Liver (tissue), 7 donors: ENCODE measurements at regions not wholly inside any gene's neighbourhood (a gene's known extent, or its start where the extent isn't known, plus 50 kb on each side); places are given as distances from the start of the nearest gene placed in this dataset.

Experiments used
- DNase-seq: peaks from one replicate; pipeline ENCODE4 v3.0.0-alpha.2; 2017; ENCODE audit warnings: low spot score
- H3K27ac ChIP-seq, 2 donors: one replicate each; pipeline ENCODE4 v1.7.0; 2013; ENCODE audit warnings: inconsistent platforms in 2 of 2, low read length in 2 of 2, control low read depth in 1 of 2, low read depth in 1 of 2, mild to moderate bottlenecking in 1 of 2
- H3K27me3 ChIP-seq, 4 donors: one replicate each; pipeline versions ENCODE4 v1.6.1 to v1.7.0; 2013; ENCODE audit warnings: low read length in 3 of 4, inconsistent platforms in 1 of 4, mild to moderate bottlenecking in 1 of 4, moderate library complexity in 1 of 4; ENCODE audit not compliant: control insufficient read depth in 4 of 4, insufficient read depth in 4 of 4
- H3K36me3 ChIP-seq, 4 donors: one replicate each; pipeline versions ENCODE4 v1.6.1 to v1.7.0; 2013; ENCODE audit warnings: low read length in 3 of 4, mild to moderate bottlenecking in 3 of 4, low read depth in 1 of 4, moderate library complexity in 1 of 4; ENCODE audit not compliant: control insufficient read depth in 4 of 4, insufficient read depth in 3 of 4
- H3K4me1 ChIP-seq, 4 donors: one replicate each; pipeline versions ENCODE4 v1.6.1 to v1.7.0; 2013; ENCODE audit warnings: low read length in 3 of 4, mild to moderate bottlenecking in 3 of 4, moderate library complexity in 1 of 4; ENCODE audit not compliant: control insufficient read depth in 4 of 4, insufficient read depth in 4 of 4
- H3K4me3 ChIP-seq, 3 donors: one replicate each; pipeline versions ENCODE4 v1.6.1 to v1.7.0; 2013; ENCODE audit warnings: low read length in 3 of 3, control low read depth in 1 of 3, low read depth in 1 of 3, mild to moderate bottlenecking in 1 of 3
- H3K9ac ChIP-seq, 2 donors: one replicate each; pipeline ENCODE4 v1.7.0; 2013; ENCODE audit warnings: low read length in 2 of 2, mild to moderate bottlenecking in 2 of 2, moderate library complexity in 2 of 2, control low read depth in 1 of 2, low read depth in 1 of 2
- H3K9me3 ChIP-seq, 4 donors: one replicate each; pipeline versions ENCODE4 v1.6.1 to v1.7.0; 2013; ENCODE audit warnings: low read length in 3 of 4; ENCODE audit not compliant: control insufficient read depth in 4 of 4
- ATF3 ChIP-seq: IDR thresholded peaks from 2 replicates; pipeline ENCODE4 v1.6.1; 2016; ENCODE audit warnings: antibody characterized with exemption
- EGR1 ChIP-seq, 2 donors: IDR thresholded peaks; 2 replicates each; pipeline ENCODE4 v1.6.1; 2016 to 2018; ENCODE audit warnings: antibody characterized with exemption in 2 of 2, low read depth in 2 of 2
- FOXA1 ChIP-seq: IDR thresholded peaks from 2 replicates; pipeline ENCODE4 v1.6.1; 2016; ENCODE audit warnings: antibody characterized with exemption
- FOXA2 ChIP-seq: IDR thresholded peaks from 2 replicates; pipeline ENCODE4 v1.6.1; 2016; ENCODE audit warnings: antibody characterized with exemption
- GABPA ChIP-seq, 2 donors: IDR thresholded peaks in 1 of 2; conservative IDR thresholded peaks in 1 of 2; 2 replicates each; pipeline ENCODE4 v1.6.1; 2016; ENCODE audit warnings: antibody characterized with exemption in 2 of 2, mild to moderate bottlenecking in 1 of 2, moderate library complexity in 1 of 2
- HNF4A ChIP-seq, 2 donors: conservative IDR thresholded peaks; 2 replicates each; pipeline ENCODE4 v1.6.1; 2016; ENCODE audit warnings: antibody characterized with exemption in 2 of 2, mild to moderate bottlenecking in 2 of 2
- JUND ChIP-seq, 2 donors: IDR thresholded peaks; 2 replicates each; pipeline ENCODE4 v1.6.1; 2016; ENCODE audit warnings: antibody characterized with exemption in 2 of 2
- MAX ChIP-seq: IDR thresholded peaks from 2 replicates; pipeline ENCODE4 v1.6.1; 2016; ENCODE audit warnings: antibody characterized with exemption
- REST ChIP-seq: IDR thresholded peaks from 2 replicates; pipeline ENCODE4 v1.6.1; 2016; ENCODE audit warnings: antibody characterized with exemption, mild to moderate bottlenecking
- YY1 ChIP-seq: IDR thresholded peaks from 2 replicates; pipeline ENCODE4 v1.6.1; 2016; ENCODE audit warnings: antibody characterized with exemption, mild to moderate bottlenecking
- ZBTB33 ChIP-seq: IDR thresholded peaks from 2 replicates; pipeline ENCODE4 v1.6.1; 2016; ENCODE audit warnings: antibody characterized with exemption
- WGBS: extraction: QIAGEN DNeasy Blood & Tissue Kit; methylation state at CpG from one replicate; pipeline ENCODE4 v1.1.7; 2013; 5-methylcytosine and 5-hydroxymethylcytosine counted together
- donor health status: healthy.
- donor health status: healthy.
- donor health status: healthy.
- donor health status: healthy.

GRCh38 chr2:13770279-13770678, 862.2 kb upstream of the LRATD1 start:
- no peak overlapping the region for H3K27ac ChIP-seq
- no peaks in the 10 kb centered on the region for H3K4me1 ChIP-seq
- DNase-seq, result no peak
- H3K9ac ChIP-seq, result no peak overlapping the region
- WGBS, result 41% methylated on average over 2 of the region's 2 CpGs
- no peaks in the 10 kb centered on the region for H3K36me3 ChIP-seq
- H3K27me3 ChIP-seq, result no peaks in the 10 kb centered on the region
- TF ChIP-seq FOXA1 (no peak), ZBTB33 (no peak), FOXA2 (no peak), YY1 (no peak), EGR1 (IDR thresholded peaks at IDR 0.05; ENCODE audit: low read depth in 2 of 2) (no peak)
- no peaks in the 10 kb centered on the region for H3K9me3 ChIP-seq
- H3K4me3 ChIP-seq, result no peak overlapping the region

GRCh38 chr2:13779996-13780395, 852.5 kb upstream of the LRATD1 start:
- no peaks in the 10 kb centered on the region for H3K4me1 ChIP-seq
- WGBS, result 62% methylated on average over 1 of the region's 1 CpG

More at GRCh38 chr2:13779996-13780395, 852.5 kb upstream of the LRATD1 start:
- Histone ChIP-seq H3K9ac (no peak overlapping the region), H3K4me3 (no peak overlapping the region), H3K27ac (no peak overlapping the region), H3K9me3 (no peaks in the 10 kb centered on the region), H3K27me3 (no peaks in the 10 kb centered on the region), H3K36me3 (no peaks in the 10 kb centered on the region)
- TF ChIP-seq GABPA (IDR thresholded peaks at IDR 0.05 in 1 of 2, conservative IDR thresholded peaks at IDR 0.05 in 1 of 2) (no peak), MAX (no peak), REST (no peak), HNF4A (conservative IDR thresholded peaks at IDR 0.05) (no peak), ATF3 (no peak), YY1 (no peak), JUND (IDR thresholded peaks at IDR 0.05) (no peak)
- no peak for DNase-seq
